HG03039 (cell line): ENCODE measurements at regions not wholly inside any gene's neighbourhood (a gene's known extent, or its start where the extent isn't known, plus 50 kb on each side); places are given as distances from the start of the nearest gene placed in this dataset.
A peak's percentile ranks its signal among the peaks of the same experiment; 100 is the strongest.

Experiments
- ATAC-seq: cut with Tn5 transposase; IDR thresholded peaks from one replicate; pipeline ENCODE4 v1.9.1; 2021; ENCODE audit warnings: mild to moderate bottlenecking, moderate library complexity; ENCODE audit not compliant: unreplicated experiment

DNA sequence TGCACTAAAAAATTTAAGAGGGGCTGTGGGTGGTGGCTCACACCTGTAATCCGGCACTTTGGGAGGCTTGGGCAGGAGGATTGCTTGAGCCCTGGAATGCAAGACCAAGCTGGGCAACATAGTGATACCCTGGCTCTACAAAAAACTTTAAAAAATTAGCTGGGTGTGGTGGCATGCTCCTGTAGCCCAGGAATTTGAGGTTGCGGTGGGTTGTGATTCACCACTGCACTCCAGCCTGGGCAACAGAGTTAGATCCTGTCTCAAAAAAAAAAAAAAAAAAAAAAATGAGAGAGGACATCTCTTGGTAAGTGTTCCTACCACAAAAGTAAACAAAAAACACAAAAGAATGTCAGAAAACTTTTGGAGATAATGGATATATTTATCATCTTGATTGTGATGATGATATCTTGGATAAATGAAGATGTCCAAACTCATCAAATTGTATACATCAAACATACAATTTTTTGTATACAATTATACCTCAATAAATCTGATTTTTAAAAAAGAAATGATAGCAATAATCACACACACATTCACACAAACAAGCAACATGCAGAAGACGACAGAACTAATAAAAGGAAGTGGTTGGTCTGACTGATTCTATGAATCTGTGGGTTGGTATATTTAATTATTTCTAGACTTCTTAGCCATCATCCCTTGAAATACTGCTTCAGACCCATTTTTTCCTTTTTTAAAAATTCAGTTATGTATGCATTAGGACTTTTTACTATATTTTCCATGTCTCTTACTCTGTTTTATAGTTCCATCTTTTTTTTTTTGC lies 465.9 kb downstream of the PLA2G4A start:
- ATAC-seq = no peak

DNA sequence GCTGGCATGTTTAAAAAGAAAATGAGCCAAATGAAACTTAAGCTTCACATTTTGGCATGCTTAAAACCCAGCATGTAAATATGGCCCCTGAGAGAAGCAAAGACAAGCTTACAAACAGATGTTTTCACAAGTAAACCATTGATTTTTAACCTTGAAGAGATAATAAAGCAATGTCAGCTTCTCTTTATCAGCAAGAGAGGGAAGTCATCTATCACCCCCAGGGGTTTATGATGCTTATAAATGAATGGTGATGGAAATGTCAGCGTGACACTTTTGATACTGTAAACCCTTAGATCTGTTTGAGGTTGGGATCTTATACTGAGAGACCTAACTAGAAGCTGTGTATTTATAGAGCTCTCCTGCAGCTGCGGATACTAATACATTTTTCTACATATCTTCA lies 471.3 kb downstream of the PLA2G4A start:
- ATAC-seq = no peak

DNA sequence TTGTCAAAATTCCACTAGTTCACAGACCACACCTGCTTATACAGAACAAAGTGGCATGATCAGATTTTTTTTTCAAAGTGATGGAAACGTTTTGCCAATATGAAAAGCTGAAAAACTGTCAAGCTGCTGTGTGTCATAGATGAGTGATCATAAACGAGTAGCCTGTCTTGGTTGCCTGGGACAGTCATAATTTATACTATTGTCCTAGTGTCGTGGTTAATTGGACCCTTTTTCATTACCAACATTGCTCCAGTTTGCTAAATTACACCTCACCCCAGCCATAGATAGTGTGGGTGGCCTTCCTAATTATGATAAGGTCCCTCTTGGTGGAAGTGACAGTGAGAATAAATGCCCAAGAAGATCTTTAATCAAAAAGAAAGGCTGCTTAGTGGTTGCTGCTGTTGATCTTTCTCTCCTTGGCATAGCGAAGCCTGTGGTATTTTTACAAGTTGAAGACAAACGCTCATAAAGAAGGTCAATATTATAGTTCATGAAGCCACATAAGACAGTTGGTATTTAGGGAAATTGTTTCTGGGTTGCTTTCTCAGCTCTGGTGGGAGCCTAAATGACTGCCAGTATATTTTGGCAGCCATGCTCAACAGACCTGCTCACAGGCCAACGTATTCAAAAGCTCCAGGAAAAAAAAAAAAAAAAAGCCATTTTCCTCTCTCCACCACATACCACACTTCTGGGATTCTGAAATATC lies 478.1 kb downstream of the PLA2G4A start:
- ATAC-seq = no peak

DNA sequence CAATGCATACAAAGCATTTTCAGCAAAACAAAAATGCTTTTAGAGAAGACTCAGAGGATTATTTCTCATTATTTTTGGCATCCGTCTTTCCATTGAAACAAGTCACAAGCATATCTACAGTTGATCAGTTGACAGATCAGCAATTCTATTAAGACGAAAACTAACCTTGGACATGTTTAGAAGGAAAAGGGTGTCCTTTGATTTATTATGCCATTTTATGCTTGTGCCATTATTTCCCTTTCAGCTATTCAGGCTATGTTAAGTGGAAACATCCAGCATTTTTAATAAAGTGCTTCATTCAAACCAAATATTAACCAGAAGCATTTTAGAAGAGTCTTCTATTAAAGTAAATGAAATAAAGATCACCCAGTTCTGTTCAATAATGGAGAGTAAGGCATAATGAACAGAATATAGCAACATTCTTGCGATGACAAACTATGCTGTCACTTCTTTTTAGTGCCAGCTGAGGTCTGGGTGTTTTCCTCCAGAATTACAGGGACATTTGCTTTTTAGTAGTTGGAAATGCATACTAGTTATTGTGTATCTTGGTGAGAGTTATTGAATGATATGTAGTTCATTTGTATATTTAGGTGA lies 481.4 kb downstream of the PLA2G4A start:
- ATAC-seq = no peak

DNA sequence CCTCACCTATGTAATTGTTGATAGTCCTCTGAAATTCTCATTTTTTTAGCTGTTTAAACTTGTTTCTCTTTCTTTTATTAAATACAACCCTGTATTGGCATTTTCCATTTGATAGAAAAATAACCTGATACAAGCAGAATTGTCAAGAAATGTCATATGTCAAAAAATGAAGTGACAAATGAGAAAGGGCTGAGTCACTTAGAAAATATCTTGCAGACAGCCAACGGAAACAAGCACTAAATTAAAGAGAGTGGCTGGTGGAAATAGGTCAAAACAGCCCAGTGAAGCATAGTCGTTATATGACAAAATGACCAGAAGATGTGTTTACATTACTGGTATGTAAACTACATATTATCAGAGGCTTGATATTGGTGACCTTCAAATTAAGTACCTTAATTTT lies 484.4 kb downstream of the PLA2G4A start:
- no peak for ATAC-seq

DNA sequence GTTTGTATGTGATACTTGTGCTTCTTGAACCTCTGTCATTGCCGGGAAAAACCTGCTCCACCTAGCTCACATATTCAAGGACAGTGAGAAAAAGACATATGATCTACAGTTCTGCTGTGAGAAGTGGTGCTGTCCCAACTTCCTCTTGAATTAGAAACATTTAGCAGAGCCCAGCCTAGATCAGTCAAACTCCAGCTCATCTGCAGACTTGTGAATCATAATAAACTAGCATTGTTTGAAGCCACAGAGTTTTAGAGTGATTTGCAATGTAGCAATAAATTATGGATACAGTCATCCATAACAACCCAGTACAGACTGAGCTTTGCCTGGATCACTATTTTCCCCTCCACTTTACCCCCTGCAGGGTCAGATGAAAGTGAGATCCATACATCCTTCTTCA lies 497.8 kb downstream of the PLA2G4A start:
- no peak for ATAC-seq

DNA sequence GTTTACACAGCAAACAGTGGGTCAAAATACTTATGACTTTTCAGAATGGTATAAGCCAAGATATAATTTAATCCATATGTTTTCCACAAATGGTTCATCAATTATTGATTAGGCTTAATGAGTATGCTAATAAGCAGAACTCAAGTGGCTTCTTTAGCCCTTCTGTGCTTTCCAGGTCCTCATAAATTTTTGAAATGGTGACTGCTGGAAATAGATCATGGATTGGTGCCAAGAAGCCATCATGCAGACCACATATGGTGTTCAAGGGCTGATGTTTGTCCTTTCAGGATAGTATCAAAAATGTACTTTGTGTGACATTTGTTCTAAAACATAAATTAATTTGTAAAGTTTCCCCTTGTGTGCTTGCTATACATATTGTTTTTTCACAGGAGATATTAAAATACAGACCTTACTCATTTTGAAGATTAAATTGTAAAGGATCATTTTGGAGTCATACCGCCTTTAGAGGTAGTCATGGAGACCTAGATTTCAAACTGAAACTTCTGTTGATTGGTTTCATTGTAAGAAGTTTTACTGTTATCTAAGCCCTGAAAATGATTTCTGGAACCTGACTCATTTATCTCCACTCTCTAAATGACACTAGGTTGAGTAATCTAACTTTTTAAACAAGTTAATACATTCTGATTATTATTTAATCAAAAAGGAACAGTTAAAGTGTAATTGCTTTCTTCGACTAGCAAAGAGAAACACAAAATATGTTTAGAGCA lies 507.9 kb downstream of the PLA2G4A start:
- no peak for ATAC-seq

DNA sequence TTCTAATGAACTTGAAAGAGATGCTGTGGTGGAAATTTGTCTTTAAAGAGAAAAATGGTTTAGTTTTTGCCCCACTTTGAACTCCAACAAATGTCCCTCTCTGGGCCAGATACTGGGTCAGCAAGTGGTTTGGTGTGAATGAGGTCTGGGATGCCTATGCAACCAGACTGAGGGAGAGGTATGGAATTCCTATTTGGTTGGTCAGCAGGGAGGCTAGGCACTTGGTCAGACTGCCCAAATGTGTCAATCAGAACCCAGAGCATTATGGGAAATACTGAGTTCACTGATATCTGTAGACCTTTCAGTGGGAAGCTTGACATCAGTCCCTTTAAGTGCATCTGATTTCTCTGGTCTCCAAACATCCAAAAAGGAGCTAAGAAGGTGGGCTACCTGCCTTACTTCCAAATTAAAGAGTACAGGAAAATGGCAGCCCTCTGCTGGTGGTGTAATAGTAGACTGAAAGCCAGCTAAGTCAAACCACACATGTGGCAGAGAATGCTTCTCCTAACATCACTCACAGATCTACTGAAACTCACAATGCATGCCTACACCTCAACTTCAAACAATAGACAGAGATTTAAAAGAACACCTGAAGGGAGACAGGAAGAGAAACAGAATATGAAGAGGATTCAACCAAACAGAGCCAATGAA lies 510.1 kb downstream of the PLA2G4A start:
- ATAC-seq = no peak

DNA sequence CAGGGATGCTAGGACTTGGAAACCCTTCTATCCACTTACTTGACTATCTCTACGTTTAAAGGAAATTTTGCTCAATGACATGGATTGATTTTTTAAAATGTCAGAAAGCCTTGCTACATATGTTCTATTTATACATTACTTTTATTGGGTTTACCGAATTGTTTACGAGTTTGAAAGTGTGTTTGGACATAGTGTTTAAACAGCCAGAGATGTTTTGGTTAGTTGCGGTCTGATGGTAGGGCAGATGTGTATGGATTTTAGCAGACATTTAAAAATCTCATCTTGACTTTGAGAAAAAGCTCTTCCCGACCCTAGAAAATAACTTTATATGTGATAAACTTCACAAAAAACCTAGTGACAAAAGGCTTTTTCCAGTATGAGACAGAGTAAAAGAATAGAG lies 513.7 kb downstream of the PLA2G4A start:
- ATAC-seq = no peak

DNA sequence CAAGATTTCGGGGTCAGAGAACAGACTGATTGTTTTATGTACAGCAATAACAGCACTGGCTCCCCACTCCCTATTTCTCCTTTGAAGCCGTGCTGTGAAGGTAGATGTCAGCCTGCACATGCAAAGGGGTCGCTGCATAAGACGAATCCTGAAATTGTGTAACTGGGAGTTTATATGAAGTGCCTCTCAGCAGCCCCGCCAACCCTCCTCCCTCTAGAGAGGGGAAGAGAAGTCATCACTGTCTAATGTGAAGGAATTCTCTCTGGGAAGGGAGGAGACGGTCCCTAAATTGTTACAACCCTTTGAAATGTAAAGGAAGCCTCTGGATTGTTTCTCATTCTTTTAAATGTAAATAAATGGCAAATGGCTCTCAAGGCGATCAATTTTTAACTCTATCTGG lies 545.3 kb downstream of the PLA2G4A start:
- no peak for ATAC-seq

DNA sequence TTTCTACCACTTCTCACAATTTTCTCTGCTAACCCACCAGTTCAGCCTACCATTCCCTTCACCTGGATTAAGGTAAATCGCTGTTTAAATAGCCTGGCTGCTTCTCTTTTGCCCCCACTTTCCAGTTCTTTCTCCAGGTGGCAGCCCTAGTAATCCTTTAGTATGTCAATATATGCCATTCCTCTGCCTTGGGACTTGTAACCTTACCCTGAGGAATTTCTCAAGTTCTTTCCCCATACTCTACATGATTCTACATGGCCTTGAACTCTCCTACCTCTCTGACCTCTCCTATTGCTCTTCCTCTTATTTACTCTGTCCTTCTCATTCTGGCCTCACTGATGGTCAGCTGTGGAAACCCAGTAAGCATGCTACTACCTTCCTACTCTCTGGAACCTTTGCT lies 546.0 kb downstream of the PLA2G4A start:
- ATAC-seq = no peak

DNA sequence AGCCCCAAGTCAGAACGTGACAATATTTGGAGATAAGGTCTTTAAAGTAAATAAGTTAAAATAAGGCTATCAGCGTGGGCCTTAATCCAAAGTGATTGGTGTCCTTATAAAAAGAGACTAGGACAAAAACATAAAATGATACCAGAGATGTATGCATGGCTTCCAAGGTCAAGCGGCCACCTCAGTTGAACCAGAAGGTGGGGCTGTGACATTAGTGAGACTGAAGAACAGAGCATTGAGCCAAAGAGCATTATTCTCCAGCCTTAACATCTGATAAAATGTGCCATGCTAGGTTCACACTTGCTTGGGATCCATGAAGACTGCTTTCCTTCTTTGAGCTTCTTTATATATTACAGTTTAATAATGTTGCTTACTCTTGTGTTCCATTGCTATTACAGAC lies 554.6 kb downstream of the PLA2G4A start:
- no peak for ATAC-seq

DNA sequence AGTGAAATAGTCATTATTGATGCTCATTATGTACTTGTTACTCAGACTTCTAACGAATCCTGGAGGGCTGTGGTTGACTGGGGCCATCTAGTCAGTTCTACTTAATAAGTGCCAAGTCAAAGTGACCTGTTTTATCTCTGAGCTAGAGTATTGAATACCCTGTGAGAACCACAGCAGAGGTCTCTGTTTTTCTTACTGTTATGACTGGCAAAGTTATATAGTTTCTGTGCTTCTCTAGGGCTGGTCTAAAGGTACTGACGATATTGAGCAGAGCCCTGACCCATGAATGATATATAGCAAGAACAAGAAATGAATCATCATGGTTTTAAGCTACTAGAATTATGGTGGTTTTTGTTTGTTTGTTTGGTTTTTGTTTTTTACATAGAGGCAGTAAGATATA lies 555.8 kb downstream of the PLA2G4A start:
- ATAC-seq = peak; percentile 98

DNA sequence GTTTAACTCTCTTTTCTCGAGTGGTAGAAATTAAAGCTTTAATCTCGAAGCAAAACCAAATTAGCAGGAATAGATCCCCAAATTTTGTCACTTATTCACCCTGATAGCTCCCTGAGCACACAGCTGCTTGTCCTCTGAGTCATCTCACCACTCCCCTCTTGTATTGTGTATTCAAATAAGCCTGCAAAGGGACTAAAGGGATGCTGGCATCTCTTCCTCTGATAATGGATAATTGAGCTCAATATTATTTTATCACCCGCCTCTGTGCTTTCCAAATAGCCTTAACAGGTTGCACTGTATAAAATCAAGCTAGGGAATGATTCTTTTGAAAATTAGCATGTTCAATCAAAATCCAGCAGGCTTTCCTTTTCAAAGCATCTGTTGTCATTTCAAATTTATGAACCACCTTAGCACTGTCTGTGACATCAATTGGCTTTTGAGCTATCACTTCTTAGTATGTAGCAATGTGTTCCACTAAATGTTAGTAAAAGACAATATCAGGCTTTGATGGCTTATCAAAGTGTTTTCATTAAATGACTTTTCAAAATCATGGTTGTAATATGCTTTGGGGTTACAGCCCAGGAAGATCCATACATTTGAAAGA lies 561.6 kb downstream of the PLA2G4A start:
- no peak for ATAC-seq

DNA sequence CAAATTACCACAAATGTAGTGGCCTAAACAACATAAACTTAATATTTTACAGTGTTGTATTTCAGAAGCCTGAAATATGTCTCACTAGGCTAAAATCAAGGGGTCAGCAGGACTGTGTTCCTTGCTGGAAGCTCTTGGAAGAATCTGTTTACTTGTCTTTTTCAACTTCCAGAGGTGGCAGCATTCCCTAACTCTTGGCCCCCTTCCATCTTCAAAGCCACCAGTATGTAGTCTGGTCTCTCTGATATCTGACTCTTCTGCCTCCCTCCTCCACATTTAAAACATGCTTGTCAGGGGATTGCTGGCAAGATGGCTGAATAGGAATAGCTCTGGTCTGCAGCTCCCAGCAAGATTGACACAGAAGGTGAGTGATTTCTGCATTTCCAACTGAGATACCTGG lies 567.5 kb downstream of the PLA2G4A start:
- no peak for ATAC-seq

DNA sequence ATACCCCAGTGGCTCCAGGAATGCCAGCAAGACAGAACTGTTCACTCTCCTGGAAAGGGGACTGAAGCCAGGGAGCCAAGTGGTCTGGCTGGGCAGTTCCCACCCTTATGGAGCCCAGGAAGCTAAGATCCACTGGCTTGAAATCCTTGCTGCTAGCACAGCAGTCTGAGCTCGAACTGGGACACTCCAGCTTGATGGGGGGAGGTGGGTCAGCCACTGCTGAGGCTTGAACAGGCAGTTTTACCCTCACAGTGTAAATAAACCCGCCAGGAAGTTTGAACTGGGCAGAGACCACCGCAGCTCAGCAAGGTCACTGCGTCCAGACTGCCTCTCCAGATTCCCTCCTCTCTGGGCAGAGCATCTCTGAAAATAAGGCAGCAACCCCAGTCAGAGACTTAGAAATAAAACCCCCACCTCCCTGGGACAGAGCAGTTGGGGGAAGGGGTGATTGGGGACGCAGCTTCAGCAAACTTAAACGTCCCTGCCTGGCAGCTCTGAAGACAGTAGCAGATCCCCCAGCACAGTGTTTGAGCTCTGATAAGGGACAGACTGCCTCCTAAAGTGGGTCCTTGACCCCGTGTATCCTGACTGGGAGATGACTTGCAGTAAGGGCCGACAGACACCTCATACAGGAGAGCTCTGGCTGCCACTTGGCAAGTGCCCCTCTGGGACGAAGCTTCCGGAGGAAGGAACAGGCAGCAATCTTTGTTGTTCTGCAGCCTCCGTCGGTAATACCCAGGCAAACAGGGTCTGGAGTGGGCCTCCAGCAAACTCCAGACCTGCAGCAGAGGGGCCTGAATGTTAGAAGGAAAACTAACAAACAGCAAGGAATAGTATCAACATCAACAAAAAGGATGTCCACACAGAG lies 568.4 kb downstream of the PLA2G4A start:
- no peak for ATAC-seq

DNA sequence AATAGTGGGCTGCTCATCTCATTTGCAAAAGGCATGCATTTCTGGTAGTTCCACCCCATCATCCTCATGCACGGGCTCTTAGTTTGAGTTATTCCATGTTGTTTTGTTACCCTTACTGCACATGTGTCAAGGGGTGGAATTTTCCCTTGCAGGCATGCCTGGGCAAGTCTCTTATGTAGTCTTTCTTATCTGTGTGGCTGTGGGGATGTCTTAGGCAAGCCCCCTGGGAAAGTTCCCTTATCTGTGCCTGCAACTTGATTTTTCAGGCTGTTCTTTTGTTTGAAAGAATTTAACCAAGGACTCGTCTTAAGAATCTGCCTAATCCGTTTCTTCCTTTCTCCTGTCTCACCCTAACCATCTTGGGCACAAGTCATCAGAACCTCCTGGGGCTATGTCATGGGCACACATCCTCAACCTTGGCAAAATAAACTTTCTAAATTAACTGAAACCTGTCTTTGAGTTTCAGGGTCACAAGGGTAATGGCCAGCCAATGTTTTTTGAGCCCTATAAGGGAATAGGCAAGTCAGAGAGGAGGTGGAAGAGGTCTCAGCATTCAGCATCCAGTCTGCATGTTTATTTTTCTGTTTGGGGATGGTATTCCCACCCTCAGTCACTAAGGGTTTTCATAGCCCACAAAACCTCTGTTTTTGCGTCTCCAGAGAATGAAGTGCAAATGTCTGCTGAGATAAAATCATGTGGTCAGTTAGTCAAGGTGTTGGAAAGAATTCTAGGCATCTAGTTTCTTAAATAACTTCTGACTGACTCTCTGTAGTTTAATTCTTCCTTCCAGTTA lies 579.7 kb downstream of the PLA2G4A start:
- ATAC-seq = no peak

DNA sequence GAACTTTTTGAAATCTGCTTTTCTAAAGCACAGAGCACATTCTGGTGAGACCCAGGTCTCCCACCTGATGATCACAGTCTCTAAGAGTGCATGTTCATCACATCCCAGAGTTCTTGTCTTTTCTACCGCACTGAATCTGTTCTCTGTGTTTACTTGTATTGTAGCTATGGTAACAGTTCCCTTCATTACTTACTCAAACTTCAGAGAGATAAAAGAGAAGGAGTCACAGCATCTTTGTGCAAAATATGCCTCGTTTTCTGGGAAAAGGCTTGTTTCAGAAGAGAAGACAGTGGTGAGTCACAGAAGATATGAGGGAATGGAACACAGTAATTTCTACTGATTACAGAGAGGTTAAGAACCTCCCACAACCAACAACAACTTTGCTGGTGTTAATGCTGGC lies 580.6 kb downstream of the PLA2G4A start:
- no peak for ATAC-seq

DNA sequence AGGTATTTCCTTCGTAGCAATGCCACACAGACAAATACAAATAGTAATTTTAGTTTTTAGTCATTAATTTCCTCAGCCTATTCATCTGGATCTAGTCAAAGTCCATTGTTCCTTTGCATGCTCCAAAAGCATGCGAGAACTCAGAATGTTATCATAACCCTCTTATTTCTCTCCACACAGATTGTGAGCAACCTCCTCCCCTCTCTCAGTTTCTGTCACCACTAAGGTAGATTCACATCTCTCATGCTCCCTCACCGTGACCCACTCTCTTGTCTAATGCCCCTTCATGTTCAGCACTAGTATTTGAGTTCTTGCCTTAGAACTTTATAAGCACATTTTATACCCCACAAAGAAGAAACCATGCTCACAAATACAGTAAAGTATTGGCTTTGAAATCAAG lies 582.4 kb downstream of the PLA2G4A start:
- ATAC-seq = no peak
